ENCODE measurements at regions not wholly inside any gene's neighbourhood (a gene's known extent, or its start where the extent isn't known, plus 50 kb on each side); places are given as distances from the start of the nearest gene placed in this dataset.

GRCh38 chr2:123723706-123724105 lies 301.4 kb upstream of the CNTNAP5 start:
- no peaks in the 10 kb centered on the region for H4K20me1 ChIP-seq (ENCODE audit: control insufficient read depth, extremely low read depth, insufficient read depth, low read length)
- TF ChIP-seq, protein P1, sequence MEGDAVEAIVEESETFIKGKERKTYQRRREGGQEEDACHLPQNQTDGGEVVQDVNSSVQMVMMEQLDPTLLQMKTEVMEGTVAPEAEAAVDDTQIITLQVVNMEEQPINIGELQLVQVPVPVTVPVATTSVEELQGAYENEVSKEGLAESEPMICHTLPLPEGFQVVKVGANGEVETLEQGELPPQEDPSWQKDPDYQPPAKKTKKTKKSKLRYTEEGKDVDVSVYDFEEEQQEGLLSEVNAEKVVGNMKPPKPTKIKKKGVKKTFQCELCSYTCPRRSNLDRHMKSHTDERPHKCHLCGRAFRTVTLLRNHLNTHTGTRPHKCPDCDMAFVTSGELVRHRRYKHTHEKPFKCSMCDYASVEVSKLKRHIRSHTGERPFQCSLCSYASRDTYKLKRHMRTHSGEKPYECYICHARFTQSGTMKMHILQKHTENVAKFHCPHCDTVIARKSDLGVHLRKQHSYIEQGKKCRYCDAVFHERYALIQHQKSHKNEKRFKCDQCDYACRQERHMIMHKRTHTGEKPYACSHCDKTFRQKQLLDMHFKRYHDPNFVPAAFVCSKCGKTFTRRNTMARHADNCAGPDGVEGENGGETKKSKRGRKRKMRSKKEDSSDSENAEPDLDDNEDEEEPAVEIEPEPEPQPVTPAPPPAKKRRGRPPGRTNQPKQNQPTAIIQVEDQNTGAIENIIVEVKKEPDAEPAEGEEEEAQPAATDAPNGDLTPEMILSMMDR (conservative IDR thresholded peaks at IDR 0.05 in 1 of 2, IDR thresholded peaks at IDR 0.05 in 1 of 2; ENCODE audit: low read depth in 1 of 2, low read length in 2 of 2): no peak
- TF ChIP-seq EZH2 (IDR thresholded peaks at IDR 0.05; ENCODE audit: low read length, missing control alignments): no peak
- no peaks in the 10 kb centered on the region for H3K27me3 ChIP-seq (ENCODE audit: control insufficient read depth, insufficient read depth, low read length)
- DNase-seq (ENCODE audit: low read depth in 2 of 2): no peak
- H3K79me2 ChIP-seq (ENCODE audit: control insufficient read depth, insufficient read depth, low read length): no peaks in the 10 kb centered on the region
- no peaks in the 10 kb centered on the region for H3K9me3 ChIP-seq (ENCODE audit: control insufficient read depth, insufficient read depth, low read depth, low read length)
- no peak overlapping the region for H3K4me2 ChIP-seq (ENCODE audit: extremely low read depth, insufficient read depth, low read length)
- no peaks in the 10 kb centered on the region for H3K4me1 ChIP-seq (ENCODE audit: control insufficient read depth, extremely low read depth, insufficient read depth, low read length)
- H3K9ac ChIP-seq (ENCODE audit: insufficient read depth, low read length): no peak overlapping the region
- H3K36me3 ChIP-seq (ENCODE audit: control insufficient read depth, insufficient read depth, low read length): no peaks in the 10 kb centered on the region
- H3K4me3 ChIP-seq (replicated peaks in 1 of 4; ENCODE audit: control extremely low read depth in 1 of 4, insufficient read depth in 1 of 4, low read depth in 3 of 4, low read length in 4 of 4): no peak overlapping the region
- no peak overlapping the region for H3K27ac ChIP-seq (ENCODE audit: insufficient read depth, low read length)
- no peak overlapping the region for H2AFZ ChIP-seq (ENCODE audit: low read length)

- Histone ChIP-seq H3K27me3 (ENCODE audit: control insufficient read depth, insufficient read depth, low read length) (no peaks in the 10 kb centered on the region), H3K4me2 (ENCODE audit: extremely low read depth, insufficient read depth, low read length) (no peak overlapping the region), H3K4me3 (replicated peaks in 1 of 4; ENCODE audit: control extremely low read depth in 1 of 4, insufficient read depth in 1 of 4, low read depth in 3 of 4, low read length in 4 of 4) (no peak overlapping the region), H3K9me3 (ENCODE audit: control insufficient read depth, insufficient read depth, low read depth, low read length) (no peaks in the 10 kb centered on the region), H3K4me1 (ENCODE audit: control insufficient read depth, extremely low read depth, insufficient read depth, low read length) (no peaks in the 10 kb centered on the region), H3K79me2 (ENCODE audit: control insufficient read depth, insufficient read depth, low read length) (no peaks in the 10 kb centered on the region), H3K27ac (ENCODE audit: insufficient read depth, low read length) (no peak overlapping the region), H2AFZ (ENCODE audit: low read length) (no peak overlapping the region), H3K36me3 (ENCODE audit: control insufficient read depth, insufficient read depth, low read length) (no peaks in the 10 kb centered on the region), H3K9ac (ENCODE audit: insufficient read depth, low read length) (no peak overlapping the region), H4K20me1 (ENCODE audit: control insufficient read depth, extremely low read depth, insufficient read depth, low read length) (no peaks in the 10 kb centered on the region)
- TF ChIP-seq EZH2 (IDR thresholded peaks at IDR 0.05; ENCODE audit: low read length, missing control alignments): no peak
- TF ChIP-seq, protein P1 (conservative IDR thresholded peaks at IDR 0.05 in 1 of 2, IDR thresholded peaks at IDR 0.05 in 1 of 2; ENCODE audit: low read depth in 1 of 2, low read length in 2 of 2): no peak
- DNase-seq (ENCODE audit: low read depth in 2 of 2): no peak
Measured at GRCh38 chr2:123732563-123732962, 292.5 kb upstream of the CNTNAP5 start.

DNA sequence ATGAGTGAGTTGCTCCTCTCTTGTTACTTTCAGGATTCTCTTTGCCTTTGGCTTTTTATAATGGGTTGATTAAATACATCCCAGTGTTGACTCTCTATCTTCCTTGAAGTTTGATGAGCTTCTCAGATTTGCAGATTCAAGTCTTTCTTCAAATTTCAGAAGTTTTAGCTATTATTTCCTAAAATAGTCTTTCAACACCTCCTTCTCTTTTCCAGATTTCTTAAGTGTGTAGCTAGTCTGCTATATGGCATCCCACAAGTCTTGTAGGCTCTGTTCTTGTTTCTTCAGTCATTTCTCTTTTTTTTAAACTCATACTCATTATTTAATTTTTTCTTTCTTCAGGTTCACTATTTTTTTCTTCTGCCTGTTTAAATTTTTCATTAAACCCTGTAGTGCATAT lies 287.7 kb upstream of the CNTNAP5 start:
- Histone ChIP-seq H3K4me3 (replicated peaks in 1 of 4; ENCODE audit: control extremely low read depth in 1 of 4, insufficient read depth in 1 of 4, low read depth in 3 of 4, low read length in 4 of 4) (no peak overlapping the region), H3K9me3 (ENCODE audit: control insufficient read depth, insufficient read depth, low read depth, low read length) (no peaks in the 10 kb centered on the region), H3K36me3 (ENCODE audit: control insufficient read depth, insufficient read depth, low read length) (no peaks in the 10 kb centered on the region), H3K9ac (ENCODE audit: insufficient read depth, low read length) (no peak overlapping the region), H3K4me1 (ENCODE audit: control insufficient read depth, extremely low read depth, insufficient read depth, low read length) (no peaks in the 10 kb centered on the region), H3K27me3 (ENCODE audit: control insufficient read depth, insufficient read depth, low read length) (no peaks in the 10 kb centered on the region), H4K20me1 (ENCODE audit: control insufficient read depth, extremely low read depth, insufficient read depth, low read length) (no peaks in the 10 kb centered on the region), H3K4me2 (ENCODE audit: extremely low read depth, insufficient read depth, low read length) (no peak overlapping the region), H3K79me2 (ENCODE audit: control insufficient read depth, insufficient read depth, low read length) (no peaks in the 10 kb centered on the region), H3K27ac (ENCODE audit: insufficient read depth, low read length) (no peak overlapping the region), H2AFZ (ENCODE audit: low read length) (no peak overlapping the region)
- TF ChIP-seq, protein P1 (conservative IDR thresholded peaks at IDR 0.05 in 1 of 2, IDR thresholded peaks at IDR 0.05 in 1 of 2; ENCODE audit: low read depth in 1 of 2, low read length in 2 of 2): no peak
- TF ChIP-seq EZH2 (IDR thresholded peaks at IDR 0.05; ENCODE audit: low read length, missing control alignments): no peak
- DNase-seq (ENCODE audit: low read depth in 2 of 2): no peak
